Ovary (tissue), 7 donors: ENCODE measurements at regions not wholly inside any gene's neighbourhood (a gene's known extent, or its start where the extent isn't known, plus 50 kb on each side); places are given as distances from the start of the nearest gene placed in this dataset.
"Not testable (repeated sequence)": the region's sequence is repeated elsewhere in the genome, so short reads cannot be mapped to it uniquely, and the experiment has no call there.

Experiments
- DNase-seq, 5 donors: peaks; one replicate each; pipeline ENCODE4 v3.0.0-alpha.2; 2019 to 2020
- H3K27ac ChIP-seq, 2 donors: fragments of 200-600 bp; one replicate each; pipeline versions ENCODE4 v1.5.1 to v1.8.0; 2019 to 2022
- H3K27me3 ChIP-seq: fragments of 200-600 bp; one replicate; pipeline ENCODE4 v1.8.0; 2022
- H3K36me3 ChIP-seq: fragments of 200-600 bp; sonication (generic); one replicate; pipeline ENCODE4 v1.5.1; 2019
- H3K4me1 ChIP-seq: one replicate; pipeline ENCODE4 v1.8.1; 2013; ENCODE audit warnings: mild to moderate bottlenecking, moderate library complexity; ENCODE audit not compliant: insufficient read depth
- H3K4me3 ChIP-seq: fragments of 200-600 bp; sonication (generic); one replicate; pipeline ENCODE4 v1.5.1; 2017
- H3K9me3 ChIP-seq, 2 donors: fragments of 200-600 bp in 1 of 2; sonication (generic) in 1 of 2; one replicate each; pipeline versions ENCODE4 v1.5.1 to v1.8.1; 2013 to 2019; ENCODE audit warnings: mild to moderate bottlenecking in 1 of 2, moderate library complexity in 1 of 2
- CTCF ChIP-seq, 3 donors: fragments of 450-650 bp in 2 of 3; fragments of 200-600 bp in 1 of 3; IDR thresholded peaks; one replicate each; pipeline versions ENCODE4 v1.5.1 to v1.8.0; 2016 to 2022; ENCODE audit warnings: antibody characterized with exemption in 3 of 3, mild to moderate bottlenecking in 1 of 3
- EP300 ChIP-seq: sonication (generic); formaldehyde crosslinking; IDR thresholded peaks from one replicate; pipeline ENCODE4 v1.6.1; 2017; ENCODE audit warnings: antibody characterized with exemption
- POLR2A ChIP-seq: fragments of 450-650 bp; IDR thresholded peaks from one replicate; pipeline ENCODE4 v1.6.1; 2017; ENCODE audit warnings: antibody characterized with exemption, mild to moderate bottlenecking, moderate library complexity
- WGBS, 3 donors: extraction: QIAGEN DNeasy Blood & Tissue Kit in 1 of 3; methylation state at CpG; one replicate each; pipeline versions ENCODE4 v1.1.5 to v1.1.7; 2013 to 2017; 5-methylcytosine and 5-hydroxymethylcytosine counted together
- intact Hi-C, 4 donors: fragments of 100-400 bp; cut with DNase I; formaldehyde crosslinking; loops; one replicate each; pipeline versions ENCODE4 v1.11.0 to v1.15.1; 2022 to 2023
- donor health status: DM: no; HTN: no; CAD: no; lungs with moderate emphysema.
- donor health status: DM: no; HTN: no; CAD: no.
- donor health status: Bipolar disorder and iron deficiency.
- donor health status: DM: no; HTN: no; CAD: no.
- donor health status: DM: yes; HTN: yes; CAD: no.

- no peaks in the 10 kb centered on the region for H3K27me3 ChIP-seq
- H3K36me3 ChIP-seq, result no peaks in the 10 kb centered on the region
- TF ChIP-seq CTCF (IDR thresholded peaks at IDR 0.05), result peak; percentile 98 to 100 (median 99)
- peak; percentile 32 for TF ChIP-seq POLR2A
- TF ChIP-seq EP300, result no peak
- no peaks in the 10 kb centered on the region for H3K9me3 ChIP-seq
- WGBS, 3 donors, result 25 to 29% (median 26%) methylated on average over 9 of the region's 9 CpGs
- H3K27ac ChIP-seq, result no peak overlapping the region
- DNase-seq, result peak; percentile 77 to 87 (median 86)
- no peaks in the 10 kb centered on the region for H3K4me1 ChIP-seq
- intact Hi-C loops, result loop anchor here (2.0 to 5.0 kb wide), 5 partner anchors 111 to 1441 kb away; no protein-coding TSS in a partner anchor
- H3K4me3 ChIP-seq, result no peak overlapping the region
Observed at GRCh38 chr1:21368515-21369289, 71.2 kb upstream of the NBPF3 start.

GRCh38 chr1:21367973-21368514 lies 71.9 kb upstream of the NBPF3 start:
- intact Hi-C loops, result loop anchor here (2.0 to 5.0 kb wide), 5 partner anchors 111 to 1441 kb away; no protein-coding TSS in a partner anchor
- not testable (repeated sequence) for H3K36me3 ChIP-seq, H3K27me3 ChIP-seq, H3K4me3 ChIP-seq, H3K4me1 ChIP-seq, H3K9me3 ChIP-seq, H3K27ac ChIP-seq, DNase-seq
- WGBS, 3 donors, result 51 to 56% (median 53%) methylated on average over 14 of the region's 14 CpGs

- TF ChIP-seq POLR2A (no peak), EP300 (no peak), CTCF (IDR thresholded peaks at IDR 0.05) (no peak)
- peaks cover under 1% of the 10 kb centered on the region for H3K4me1 ChIP-seq
- no peaks in the 10 kb centered on the region for H3K9me3 ChIP-seq
- H3K4me3 ChIP-seq, result no peak overlapping the region
- 68 to 79% (median 74%) methylated on average over 3 of the region's 3 CpGs for WGBS, 3 donors
- no peaks in the 10 kb centered on the region for H3K27me3 ChIP-seq
- H3K36me3 ChIP-seq, result no peaks in the 10 kb centered on the region
- H3K27ac ChIP-seq, result no peak overlapping the region
- no peak for DNase-seq
- intact Hi-C loops, result loop anchor here in 2 of 4 donors (5.0 kb wide), 3 partner anchors 109 to 1439 kb away; no protein-coding TSS in a partner anchor
Observed at GRCh38 chr1:21366288-21366687, 73.6 kb upstream of the NBPF3 start.

GRCh38 chr1:21365036-21365435 lies 74.8 kb upstream of the ECE1 start:
- Histone ChIP-seq H3K4me3 (no peak overlapping the region), H3K4me1 (peaks cover 2% of the 10 kb centered on the region), H3K27ac (no peak overlapping the region), H3K9me3 (no peaks in the 10 kb centered on the region), H3K27me3 (no peaks in the 10 kb centered on the region), H3K36me3 (no peaks in the 10 kb centered on the region)
- intact Hi-C loops, result loop anchor here in 2 of 4 donors (5.0 kb wide), 3 partner anchors 108 to 1438 kb away; no protein-coding TSS in a partner anchor
- TF ChIP-seq POLR2A (no peak), EP300 (no peak), CTCF (IDR thresholded peaks at IDR 0.05) (no peak)
- no peak for DNase-seq

GRCh38 chr1:21362096-21362495 lies 71.8 kb upstream of the ECE1 start:
- DNase-seq, result no peak
- H3K9me3 ChIP-seq, result no peaks in the 10 kb centered on the region
- 89 to 99% (median 92%) methylated on average over 3 of the region's 3 CpGs for WGBS, 3 donors
- H3K27ac ChIP-seq, result no peak overlapping the region
- peaks cover 2% of the 10 kb centered on the region for H3K4me1 ChIP-seq
- TF ChIP-seq POLR2A (no peak), EP300 (no peak), CTCF (IDR thresholded peaks at IDR 0.05) (no peak)
- no peaks in the 10 kb centered on the region for H3K27me3 ChIP-seq
- H3K4me3 ChIP-seq, result no peak overlapping the region
- intact Hi-C loops, result no loop called here
- H3K36me3 ChIP-seq, result no peaks in the 10 kb centered on the region
